ENCODE measurements at regions not wholly inside any gene's neighbourhood (a gene's known extent, or its start where the extent isn't known, plus 50 kb on each side); places are given as distances from the start of the nearest gene placed in this dataset.

DNA sequence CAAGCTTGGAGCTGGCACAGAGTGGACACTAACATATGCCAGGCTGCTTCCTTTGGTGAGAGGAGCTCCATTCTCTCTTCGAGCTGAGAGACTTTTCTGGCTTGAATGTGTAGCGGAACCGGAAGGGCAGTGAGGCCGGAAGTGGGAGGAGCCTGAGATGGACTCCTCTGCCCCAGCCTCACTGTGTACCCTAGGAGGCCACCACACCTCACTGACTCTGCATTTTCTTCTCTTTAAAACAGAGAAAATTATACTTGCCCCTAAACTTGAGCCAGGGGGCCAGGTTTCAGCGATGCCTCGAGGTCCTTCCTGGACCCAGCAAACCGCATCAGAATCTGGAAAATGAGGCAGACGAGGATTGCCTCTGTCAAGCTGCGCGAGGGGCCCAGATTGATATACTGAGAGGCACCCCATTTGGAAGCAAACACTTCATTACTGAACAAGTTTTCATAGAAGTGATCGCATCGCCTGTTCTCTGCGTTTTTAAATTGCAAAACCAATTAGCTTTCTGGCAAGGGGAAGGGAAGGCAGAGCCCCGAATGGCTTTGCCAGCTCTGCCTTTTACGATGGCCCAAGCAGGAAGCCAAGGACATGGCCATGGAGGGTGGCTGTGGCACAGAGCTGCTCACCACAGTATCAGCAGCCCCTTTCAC lies 708.1 kb downstream of the PTPRU start (continued):
- peak; percentile 50 for TF ChIP-seq GABPB1 (CRISPR knock-in tag; IDR thresholded peaks at IDR 0.05)
- TF ChIP-seq, protein P1, sequence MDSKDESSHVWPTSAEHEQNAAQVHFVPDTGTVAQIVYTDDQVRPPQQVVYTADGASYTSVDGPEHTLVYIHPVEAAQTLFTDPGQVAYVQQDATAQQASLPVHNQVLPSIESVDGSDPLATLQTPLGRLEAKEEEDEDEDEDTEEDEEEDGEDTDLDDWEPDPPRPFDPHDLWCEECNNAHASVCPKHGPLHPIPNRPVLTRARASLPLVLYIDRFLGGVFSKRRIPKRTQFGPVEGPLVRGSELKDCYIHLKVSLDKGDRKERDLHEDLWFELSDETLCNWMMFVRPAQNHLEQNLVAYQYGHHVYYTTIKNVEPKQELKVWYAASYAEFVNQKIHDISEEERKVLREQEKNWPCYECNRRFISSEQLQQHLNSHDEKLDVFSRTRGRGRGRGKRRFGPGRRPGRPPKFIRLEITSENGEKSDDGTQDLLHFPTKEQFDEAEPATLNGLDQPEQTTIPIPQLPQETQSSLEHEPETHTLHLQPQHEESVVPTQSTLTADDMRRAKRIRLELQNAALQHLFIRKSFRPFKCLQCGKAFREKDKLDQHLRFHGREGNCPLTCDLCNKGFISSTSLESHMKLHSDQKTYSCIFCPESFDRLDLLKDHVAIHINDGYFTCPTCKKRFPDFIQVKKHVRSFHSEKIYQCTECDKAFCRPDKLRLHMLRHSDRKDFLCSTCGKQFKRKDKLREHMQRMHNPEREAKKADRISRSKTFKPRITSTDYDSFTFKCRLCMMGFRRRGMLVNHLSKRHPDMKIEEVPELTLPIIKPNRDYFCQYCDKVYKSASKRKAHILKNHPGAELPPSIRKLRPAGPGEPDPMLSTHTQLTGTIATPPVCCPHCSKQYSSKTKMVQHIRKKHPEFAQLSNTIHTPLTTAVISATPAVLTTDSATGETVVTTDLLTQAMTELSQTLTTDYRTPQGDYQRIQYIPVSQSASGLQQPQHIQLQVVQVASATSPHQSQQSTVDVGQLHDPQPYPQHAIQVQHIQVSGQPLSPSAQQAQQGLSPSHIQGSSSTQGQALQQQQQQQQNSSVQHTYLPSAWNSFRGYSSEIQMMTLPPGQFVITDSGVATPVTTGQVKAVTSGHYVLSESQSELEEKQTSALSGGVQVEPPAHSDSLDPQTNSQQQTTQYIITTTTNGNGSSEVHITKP (CRISPR knock-in tag; IDR thresholded peaks at IDR 0.05; ENCODE audit: low read depth): no peak
- no peak for TF ChIP-seq YY1 (IDR thresholded peaks at IDR 0.05; ENCODE audit: insufficient read depth, insufficient replicate concordance, low read depth, low read length)

DNA sequence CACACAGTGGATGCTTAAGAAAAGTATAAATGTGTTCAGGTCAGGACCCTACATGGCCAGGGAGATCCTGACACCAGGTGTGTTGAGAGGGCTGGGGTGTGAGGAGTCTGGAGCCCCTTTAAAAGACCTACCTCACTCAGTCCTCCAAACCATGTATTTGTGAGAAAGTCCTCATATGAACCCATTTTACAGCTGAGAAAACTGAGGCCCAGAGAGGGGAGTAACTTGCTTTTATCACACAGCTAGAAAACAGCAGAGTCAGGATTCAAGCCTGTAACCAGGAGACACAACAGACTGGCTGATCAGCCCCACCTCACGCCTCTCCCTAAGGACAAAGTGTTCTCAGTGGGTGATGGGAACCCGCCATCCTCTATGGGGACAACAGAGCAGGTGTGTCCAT lies 706.7 kb downstream of the PTPRU start:
- FAIRE-seq (no peak), ATAC-seq (no peak), DNase-seq (ENCODE audit: low spot score) (no peak)
- Histone ChIP-seq H3K36me3 (replicated peaks in 1 of 2; ENCODE audit: control insufficient read depth in 1 of 2, insufficient read depth in 2 of 2, low read length in 2 of 2) (no peaks in the 10 kb centered on the region), H3K4me3 (replicated peaks in 1 of 3; ENCODE audit: insufficient read depth in 1 of 3, low read depth in 2 of 3, low read length in 3 of 3) (no peak overlapping the region), H4K20me1 (ENCODE audit: insufficient read depth, low read length) (no peaks in the 10 kb centered on the region), H3K27me3 (ENCODE audit: control insufficient read depth in 1 of 2, insufficient read depth in 2 of 2, low read length in 2 of 2) (no peaks in the 10 kb centered on the region), H3K9ac (ENCODE audit: insufficient read depth, low read depth, low read length) (no peak overlapping the region), H3K4me1 (ENCODE audit: insufficient read depth, low read length) (no peaks in the 10 kb centered on the region), H3K27ac (ENCODE audit: extremely low read length, insufficient read depth, low read length) (no peak overlapping the region), H3K79me2 (ENCODE audit: insufficient read depth, low read length) (no peaks in the 10 kb centered on the region), H3K9me3 (ENCODE audit: low read length) (no peaks in the 10 kb centered on the region), H3K4me2 (ENCODE audit: low read depth, low read length) (no peak overlapping the region), H2AFZ (ENCODE audit: low read length) (no peak overlapping the region)
- in situ Hi-C loops (cut with HindIII; ENCODE audit: extremely low pct_ligation_motif_present, low pct_unique_long_range_greater_than_20kb) (no loop called here), intact Hi-C loops (cut with micrococcal nuclease; ENCODE audit: unreplicated experiment) (no loop called here)
- ChIA-PET POLR2A (no interaction called here), CTCF (ENCODE audit: low intra/inter-chr PET ratio, low total read pairs) (no interaction called here)
- BruUV-seq (replicated peaks): no TSS peak
- 0% methylated on average over 2 of the region's 2 CpGs for WGBS (ENCODE audit: low lambda C conversion rate)
- TF ChIP-seq TP53 (CRISPR knock-in tag; conservative IDR thresholded peaks at IDR 0.05) (no peak), PHB2 (IDR thresholded peaks at IDR 0.05; ENCODE audit: partially characterized antibody) (no peak), NFE2 (CRISPR knock-in tag; IDR thresholded peaks at IDR 0.05) (no peak), ISL2 (CRISPR knock-in tag; IDR thresholded peaks at IDR 0.05) (no peak)
- TF ChIP-seq, protein P2, sequence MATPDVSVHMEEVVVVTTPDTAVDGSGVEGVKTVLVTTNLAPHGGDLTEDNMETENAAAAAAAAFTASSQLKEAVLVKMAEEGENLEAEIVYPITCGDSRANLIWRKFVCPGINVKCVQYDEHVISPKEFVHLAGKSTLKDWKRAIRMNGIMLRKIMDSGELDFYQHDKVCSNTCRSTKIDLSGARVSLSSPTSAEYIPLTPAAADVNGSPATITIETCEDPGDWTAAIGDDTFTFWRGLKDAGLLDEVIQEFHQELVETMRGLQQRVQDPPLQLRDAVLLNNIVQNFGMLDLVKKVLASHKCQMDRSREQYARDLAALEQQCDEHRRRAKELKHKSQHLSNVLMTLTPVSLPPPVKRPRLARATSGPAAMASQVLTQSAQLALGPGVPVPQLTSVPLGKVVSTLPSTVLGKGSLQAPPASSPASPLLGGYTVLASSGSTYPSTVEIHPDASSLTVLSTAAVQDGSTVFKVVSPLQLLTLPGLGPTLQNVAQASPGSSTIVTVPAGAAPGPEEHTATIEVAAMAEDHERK (CRISPR knock-in tag; IDR thresholded peaks at IDR 0.05; ENCODE audit: low read depth): no peak
- TF ChIP-seq, protein P3, sequence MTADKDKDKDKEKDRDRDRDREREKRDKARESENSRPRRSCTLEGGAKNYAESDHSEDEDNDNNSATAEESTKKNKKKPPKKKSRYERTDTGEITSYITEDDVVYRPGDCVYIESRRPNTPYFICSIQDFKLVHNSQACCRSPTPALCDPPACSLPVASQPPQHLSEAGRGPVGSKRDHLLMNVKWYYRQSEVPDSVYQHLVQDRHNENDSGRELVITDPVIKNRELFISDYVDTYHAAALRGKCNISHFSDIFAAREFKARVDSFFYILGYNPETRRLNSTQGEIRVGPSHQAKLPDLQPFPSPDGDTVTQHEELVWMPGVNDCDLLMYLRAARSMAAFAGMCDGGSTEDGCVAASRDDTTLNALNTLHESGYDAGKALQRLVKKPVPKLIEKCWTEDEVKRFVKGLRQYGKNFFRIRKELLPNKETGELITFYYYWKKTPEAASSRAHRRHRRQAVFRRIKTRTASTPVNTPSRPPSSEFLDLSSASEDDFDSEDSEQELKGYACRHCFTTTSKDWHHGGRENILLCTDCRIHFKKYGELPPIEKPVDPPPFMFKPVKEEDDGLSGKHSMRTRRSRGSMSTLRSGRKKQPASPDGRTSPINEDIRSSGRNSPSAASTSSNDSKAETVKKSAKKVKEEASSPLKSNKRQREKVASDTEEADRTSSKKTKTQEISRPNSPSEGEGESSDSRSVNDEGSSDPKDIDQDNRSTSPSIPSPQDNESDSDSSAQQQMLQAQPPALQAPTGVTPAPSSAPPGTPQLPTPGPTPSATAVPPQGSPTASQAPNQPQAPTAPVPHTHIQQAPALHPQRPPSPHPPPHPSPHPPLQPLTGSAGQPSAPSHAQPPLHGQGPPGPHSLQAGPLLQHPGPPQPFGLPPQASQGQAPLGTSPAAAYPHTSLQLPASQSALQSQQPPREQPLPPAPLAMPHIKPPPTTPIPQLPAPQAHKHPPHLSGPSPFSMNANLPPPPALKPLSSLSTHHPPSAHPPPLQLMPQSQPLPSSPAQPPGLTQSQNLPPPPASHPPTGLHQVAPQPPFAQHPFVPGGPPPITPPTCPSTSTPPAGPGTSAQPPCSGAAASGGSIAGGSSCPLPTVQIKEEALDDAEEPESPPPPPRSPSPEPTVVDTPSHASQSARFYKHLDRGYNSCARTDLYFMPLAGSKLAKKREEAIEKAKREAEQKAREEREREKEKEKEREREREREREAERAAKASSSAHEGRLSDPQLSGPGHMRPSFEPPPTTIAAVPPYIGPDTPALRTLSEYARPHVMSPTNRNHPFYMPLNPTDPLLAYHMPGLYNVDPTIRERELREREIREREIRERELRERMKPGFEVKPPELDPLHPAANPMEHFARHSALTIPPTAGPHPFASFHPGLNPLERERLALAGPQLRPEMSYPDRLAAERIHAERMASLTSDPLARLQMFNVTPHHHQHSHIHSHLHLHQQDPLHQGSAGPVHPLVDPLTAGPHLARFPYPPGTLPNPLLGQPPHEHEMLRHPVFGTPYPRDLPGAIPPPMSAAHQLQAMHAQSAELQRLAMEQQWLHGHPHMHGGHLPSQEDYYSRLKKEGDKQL (CRISPR knock-in tag; IDR thresholded peaks at IDR 0.05; ENCODE audit: low read depth): no peak
- TF ChIP-seq, protein P4, sequence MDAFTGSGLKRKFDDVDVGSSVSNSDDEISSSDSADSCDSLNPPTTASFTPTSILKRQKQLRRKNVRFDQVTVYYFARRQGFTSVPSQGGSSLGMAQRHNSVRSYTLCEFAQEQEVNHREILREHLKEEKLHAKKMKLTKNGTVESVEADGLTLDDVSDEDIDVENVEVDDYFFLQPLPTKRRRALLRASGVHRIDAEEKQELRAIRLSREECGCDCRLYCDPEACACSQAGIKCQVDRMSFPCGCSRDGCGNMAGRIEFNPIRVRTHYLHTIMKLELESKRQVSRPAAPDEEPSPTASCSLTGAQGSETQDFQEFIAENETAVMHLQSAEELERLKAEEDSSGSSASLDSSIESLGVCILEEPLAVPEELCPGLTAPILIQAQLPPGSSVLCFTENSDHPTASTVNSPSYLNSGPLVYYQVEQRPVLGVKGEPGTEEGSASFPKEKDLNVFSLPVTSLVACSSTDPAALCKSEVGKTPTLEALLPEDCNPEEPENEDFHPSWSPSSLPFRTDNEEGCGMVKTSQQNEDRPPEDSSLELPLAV (CRISPR knock-in tag; conservative IDR thresholded peaks at IDR 0.05; ENCODE audit: low read depth): no peak
